ENCODE measurements at regions not wholly inside any gene's neighbourhood (a gene's known extent, or its start where the extent isn't known, plus 50 kb on each side); places are given as distances from the start of the nearest gene placed in this dataset.

GRCh38 chr2:220043990-220044335 lies 416.5 kb downstream of the SLC4A3 start:
- TF ChIP-seq POLR2AphosphoS5 (IDR thresholded peaks at IDR 0.05), result no peak
- TF ChIP-seq, protein P1, sequence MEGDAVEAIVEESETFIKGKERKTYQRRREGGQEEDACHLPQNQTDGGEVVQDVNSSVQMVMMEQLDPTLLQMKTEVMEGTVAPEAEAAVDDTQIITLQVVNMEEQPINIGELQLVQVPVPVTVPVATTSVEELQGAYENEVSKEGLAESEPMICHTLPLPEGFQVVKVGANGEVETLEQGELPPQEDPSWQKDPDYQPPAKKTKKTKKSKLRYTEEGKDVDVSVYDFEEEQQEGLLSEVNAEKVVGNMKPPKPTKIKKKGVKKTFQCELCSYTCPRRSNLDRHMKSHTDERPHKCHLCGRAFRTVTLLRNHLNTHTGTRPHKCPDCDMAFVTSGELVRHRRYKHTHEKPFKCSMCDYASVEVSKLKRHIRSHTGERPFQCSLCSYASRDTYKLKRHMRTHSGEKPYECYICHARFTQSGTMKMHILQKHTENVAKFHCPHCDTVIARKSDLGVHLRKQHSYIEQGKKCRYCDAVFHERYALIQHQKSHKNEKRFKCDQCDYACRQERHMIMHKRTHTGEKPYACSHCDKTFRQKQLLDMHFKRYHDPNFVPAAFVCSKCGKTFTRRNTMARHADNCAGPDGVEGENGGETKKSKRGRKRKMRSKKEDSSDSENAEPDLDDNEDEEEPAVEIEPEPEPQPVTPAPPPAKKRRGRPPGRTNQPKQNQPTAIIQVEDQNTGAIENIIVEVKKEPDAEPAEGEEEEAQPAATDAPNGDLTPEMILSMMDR (IDR thresholded peaks at IDR 0.05), result no peak
- TF ChIP-seq EP300 (IDR thresholded peaks at IDR 0.05), result no peak
